ENCODE measurements at regions not wholly inside any gene's neighbourhood (a gene's known extent, or its start where the extent isn't known, plus 50 kb on each side); places are given as distances from the start of the nearest gene placed in this dataset.
"Not testable (repeated sequence)": the region's sequence is repeated elsewhere in the genome, so short reads cannot be mapped to it uniquely, and the experiment has no call there.

DNA sequence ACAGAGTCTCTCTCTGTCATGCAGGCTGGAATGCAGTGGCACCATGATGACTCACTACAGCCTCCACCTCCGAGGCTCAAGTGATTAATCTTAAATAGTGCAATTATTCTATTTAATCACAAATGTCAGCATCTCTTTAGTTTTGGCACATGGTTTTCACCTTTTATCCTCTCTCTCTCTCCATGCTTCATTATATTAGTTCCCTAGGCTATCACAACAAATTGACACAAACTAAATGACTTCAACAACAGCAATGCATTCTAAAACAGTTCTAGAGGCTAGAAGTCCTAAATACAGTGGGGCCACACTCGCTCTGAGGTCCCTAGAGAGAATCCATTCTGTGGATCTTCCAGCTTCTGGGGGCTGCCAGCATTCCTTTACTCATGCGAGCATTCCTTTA, 178.2 kb upstream of the ZNG1F start:
- DNase-seq: not testable (repeated sequence)

DNA sequence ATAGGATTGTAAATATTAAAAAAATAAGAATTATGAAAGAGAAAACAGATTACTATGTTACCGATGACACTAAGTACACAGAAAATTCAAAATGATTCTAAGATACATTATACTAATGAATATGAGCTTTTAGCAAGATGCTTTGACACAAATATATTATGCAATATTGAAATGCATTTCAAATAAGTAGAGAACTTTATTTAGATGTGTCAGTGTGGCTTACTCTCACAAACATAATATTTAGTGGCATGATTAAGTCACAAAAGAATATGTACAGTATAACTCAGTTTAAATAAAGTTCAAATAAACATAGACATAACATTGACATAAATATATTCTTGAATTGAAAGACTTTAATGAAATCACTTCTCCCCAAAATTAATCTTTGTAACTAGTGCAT, 172.7 kb upstream of the ZNG1F start:
- DNase-seq: not testable (repeated sequence)

GRCh38 chr9:41359116-41359515, 170.0 kb upstream of the ZNG1F start:
- peak; percentile 47 for DNase-seq

GRCh38 chr9:41358682-41359081, 169.6 kb upstream of the ZNG1F start:
- DNase-seq: peak; percentile 71

DNA sequence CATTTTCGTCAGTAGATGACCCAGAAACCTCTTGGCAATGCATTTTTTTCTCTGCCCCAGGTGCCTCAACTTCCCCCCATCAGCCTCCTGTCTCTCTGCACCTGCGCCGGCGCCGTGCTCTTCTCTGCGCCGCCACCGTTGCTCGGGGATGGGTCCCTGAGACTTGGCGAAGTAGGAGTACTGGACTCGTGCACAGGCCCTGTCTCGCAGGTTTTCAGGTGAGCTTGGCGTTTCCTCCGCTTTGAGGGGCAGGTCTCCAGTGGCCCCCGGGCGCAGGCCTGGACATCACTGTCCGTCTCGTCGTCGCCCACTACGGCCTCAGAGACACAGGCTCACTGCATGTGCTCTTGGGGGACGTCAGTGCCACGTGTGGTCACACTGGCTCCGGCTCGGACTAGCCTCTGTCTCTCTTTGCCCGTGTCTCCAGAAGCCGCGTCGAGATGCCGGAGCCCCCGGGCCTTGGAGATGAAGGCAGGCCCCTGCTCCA, 168.8 kb upstream of the ZNG1F start:
- not testable (repeated sequence) for DNase-seq

GRCh38 chr9:41357350-41357748, 168.2 kb upstream of the ZNG1F start:
- not testable (repeated sequence) for DNase-seq

DNA sequence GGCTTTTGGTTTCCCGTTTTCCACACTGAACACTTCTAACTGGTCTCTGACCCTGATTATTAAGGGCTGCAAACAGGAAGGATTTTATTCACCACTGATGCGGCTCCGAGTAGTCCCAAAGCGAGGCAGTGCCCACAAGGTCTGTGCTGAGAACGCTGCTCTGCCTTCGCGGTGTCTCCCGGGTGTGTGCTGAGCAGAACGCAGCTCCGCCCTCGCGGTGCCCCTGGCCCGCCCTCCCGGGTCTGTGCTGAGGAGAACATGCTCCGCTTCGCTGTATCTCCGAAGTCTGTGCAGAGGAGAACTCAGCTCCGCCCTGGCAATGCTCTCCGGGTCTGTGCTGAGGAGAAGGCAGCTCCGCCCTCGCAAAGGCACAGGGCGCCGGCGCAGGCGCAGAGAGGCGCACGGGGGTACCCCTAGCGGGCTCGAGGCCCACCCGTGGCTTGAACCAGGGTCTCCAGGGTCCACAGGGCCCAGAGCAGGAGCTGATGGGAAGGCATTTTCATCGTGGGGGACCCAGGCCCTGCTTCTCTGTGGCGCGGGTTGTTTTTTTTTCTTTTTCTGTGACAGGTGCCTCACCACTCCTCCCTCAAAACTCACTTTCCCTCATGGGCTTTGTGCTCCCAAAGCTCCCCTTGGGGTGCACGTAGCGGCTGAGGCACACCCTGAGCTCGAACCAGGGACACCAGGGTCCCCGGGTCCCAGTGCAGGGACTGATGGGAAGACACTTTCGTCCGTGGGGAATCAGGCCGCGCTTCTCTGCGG, 167.7 kb upstream of the ZNG1F start:
- peak; percentile 74 for DNase-seq

DNA sequence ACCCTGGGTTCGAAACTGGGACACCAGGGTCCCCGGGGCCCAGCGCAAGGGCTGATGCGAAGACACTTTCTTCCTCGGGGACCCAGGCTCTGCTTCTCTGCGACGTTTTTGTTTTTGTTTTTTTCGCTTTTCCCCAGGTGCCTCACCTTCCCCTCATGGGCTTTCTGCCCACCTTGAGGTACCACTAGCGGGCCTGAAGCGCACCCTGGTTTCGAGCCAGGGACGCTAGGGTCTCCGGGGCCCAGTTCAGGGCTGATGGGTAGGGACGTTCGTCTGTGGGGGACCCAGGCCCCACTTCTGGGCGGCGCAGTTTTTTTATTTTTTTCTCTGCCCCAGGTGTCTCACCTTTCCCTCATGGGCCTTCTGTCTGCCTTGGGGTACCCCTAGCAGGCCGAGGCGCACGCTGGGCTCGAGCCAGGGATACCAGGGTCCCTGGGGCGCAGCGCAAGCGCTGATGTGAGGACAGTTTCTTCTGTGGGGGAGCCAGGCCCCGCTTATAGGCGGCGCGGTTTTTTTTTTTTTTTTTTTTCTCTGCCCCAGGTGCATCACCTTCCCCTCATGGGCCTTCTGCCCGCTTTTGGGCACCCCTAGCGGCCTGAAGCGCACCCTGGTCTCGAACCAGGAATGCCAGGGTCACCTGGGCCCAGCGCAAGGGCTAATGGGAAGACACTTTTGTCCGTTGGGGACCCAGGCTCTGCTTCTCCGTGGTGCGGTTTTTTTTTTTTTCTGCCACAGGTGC, 166.8 kb upstream of the ZNG1F start:
- not testable (repeated sequence) for DNase-seq

- DNase-seq: not testable (repeated sequence)
Measured at GRCh38 chr9:41354978-41355377, 165.9 kb upstream of the ZNG1F start.

GRCh38 chr9:41354060-41354934, 165.2 kb upstream of the ZNG1F start:
- DNase-seq: not testable (repeated sequence)

DNA sequence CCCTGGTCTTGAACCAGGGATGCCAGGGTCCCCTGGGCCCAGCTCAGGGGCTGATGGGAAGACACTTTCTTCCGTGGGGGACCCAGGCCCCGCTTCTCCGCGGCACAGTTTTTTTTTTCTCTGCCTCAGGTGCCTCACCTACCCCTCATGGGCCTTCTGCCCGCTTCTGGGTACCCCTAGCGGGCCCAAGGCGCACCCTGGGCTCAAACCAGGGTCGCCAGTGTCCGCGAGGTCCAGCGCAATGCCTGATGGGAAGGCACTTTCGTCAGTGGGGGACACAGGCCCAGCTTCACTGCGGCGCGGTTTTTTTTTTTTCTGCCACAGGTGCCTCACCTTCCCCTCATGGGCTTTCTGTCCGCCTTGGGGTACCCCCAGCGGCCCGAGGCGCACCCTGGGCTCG, 163.9 kb upstream of the ZNG1F start:
- DNase-seq: not testable (repeated sequence)

DNA sequence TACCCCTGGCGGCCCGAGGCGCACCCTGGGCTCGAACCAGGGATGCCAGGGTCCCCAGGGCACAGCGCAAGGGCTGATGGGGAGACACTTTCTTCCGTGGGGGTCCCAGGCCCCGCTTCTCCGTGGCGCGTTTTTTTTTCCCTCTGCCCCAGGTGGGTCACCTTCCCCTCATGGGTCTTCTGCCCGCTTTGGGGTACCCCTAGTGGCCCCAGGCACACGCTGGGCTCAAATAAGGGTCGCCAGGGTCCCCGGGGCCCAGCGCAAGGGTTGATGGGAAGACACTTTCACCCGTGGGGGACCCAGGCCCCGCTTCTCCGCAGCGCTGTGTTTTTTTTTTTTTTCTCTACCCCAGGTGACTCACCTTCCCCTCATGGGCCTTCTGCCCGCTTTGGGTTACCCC, 163.3 kb upstream of the ZNG1F start:
- DNase-seq: not testable (repeated sequence)

DNA sequence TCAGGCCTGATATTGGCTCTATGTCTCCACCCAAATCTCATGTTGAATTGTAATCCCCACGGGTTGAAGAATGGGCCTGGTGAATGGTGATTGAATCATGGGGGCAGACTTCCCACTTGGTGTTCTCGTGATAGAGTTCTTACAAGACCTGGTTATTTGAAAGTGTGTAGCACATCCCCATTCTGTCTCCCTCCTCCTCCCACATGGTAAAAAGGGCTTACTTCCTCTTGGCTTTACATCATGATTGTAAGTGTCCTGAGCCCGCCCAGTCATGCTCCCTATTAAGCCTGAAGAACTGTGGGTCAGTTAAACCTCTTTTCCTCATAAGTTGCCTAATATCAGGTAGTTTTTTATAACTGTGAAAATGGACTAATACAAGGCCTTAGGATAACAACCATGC, 158.8 kb upstream of the ZNG1F start:
- DNase-seq: not testable (repeated sequence)

- not testable (repeated sequence) for DNase-seq
Measured at GRCh38 chr9:41332562-41332961, 143.4 kb upstream of the ZNG1F start.

GRCh38 chr9:41321277-41321676, 132.2 kb upstream of the ZNG1F start:
- DNase-seq: not testable (repeated sequence)

GRCh38 chr9:41308953-41309352, 119.8 kb upstream of the ZNG1F start:
- not testable (repeated sequence) for DNase-seq

DNA sequence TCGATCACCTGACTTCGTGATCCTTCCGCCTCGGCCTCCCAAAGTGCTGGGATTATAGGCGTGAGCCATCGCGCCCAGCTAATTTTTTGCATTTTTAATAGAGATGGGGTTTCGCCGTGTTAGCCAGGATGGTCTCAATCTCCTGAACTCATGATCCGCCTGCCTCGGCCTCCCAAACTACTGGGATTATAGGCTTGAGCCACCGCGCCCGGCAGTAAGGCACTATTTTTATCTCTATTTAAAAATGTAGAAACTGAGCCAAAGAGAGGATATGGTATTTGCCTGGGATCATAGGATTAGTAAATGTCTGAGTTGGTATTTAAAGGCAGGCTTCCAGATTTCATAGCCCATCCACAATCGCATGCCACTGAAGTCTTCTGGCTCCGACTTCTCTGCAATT, 96.6 kb upstream of the ZNG1F start:
- not testable (repeated sequence) for DNase-seq

DNA sequence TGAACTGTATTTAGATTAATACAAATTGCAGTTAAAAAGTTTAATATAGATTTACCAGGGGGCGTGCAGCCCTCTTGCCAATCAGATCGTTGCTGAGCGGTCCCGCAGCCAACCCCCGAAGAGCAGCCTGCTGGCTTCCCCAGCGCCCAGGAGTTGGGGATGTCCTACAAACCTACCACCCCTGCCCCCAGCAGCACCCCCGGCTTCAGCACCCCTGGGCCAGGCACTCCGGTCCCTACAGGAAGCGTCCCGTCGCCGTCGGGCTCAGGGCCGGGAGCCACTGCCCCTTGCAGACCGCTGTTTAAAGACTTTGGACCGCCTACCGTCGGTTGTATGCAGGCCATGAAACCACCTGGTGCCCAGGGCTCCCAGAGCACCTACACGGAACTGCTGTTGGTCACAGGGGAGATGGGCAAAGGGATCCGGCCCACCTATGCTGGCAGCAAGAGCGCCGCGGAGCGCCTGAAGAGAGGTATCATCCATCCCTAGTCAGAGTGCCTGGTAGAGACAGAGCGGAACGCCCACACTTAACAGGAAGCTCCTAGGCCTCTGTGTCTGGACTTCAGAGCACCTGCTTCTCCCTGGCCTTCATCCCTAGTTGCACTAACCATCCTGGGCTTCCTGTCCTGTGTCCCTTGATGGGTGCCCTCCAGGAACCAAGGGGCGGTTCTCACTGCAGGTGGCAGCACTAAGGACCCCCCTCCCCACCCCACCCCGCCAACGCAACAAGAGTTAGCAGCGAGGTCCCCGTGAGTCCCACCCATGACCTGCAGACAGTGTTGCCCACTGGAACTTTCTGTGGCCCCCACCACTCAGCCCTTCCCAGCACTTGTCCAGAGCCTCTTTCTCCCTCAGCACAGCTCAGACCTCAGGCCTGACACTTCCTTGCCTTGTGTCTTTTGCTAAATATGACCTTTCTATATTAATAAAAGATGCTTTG, 91.5 kb upstream of the ZNG1F start:
- DNase-seq: not testable (repeated sequence)

DNA sequence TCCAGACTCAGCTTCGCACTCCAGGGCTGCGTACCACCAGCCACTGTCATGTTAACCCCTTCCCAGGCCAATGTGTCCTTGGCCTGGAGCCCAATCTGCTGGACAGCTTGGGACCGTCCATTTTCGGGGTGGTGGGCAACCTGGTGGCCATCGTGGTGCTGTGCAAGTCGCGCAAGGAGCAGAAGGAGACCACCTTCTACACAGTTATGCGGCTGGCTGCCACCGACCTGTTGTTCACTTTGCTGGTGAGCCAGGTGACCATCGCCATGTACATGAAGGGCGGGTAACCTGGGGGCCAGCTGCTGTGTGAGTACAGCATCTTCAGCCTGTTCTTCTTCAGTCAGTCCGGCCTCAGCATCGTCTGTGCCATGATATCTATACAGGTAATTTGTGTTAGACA, 90.3 kb upstream of the ZNG1F start:
- not testable (repeated sequence) for DNase-seq

DNA sequence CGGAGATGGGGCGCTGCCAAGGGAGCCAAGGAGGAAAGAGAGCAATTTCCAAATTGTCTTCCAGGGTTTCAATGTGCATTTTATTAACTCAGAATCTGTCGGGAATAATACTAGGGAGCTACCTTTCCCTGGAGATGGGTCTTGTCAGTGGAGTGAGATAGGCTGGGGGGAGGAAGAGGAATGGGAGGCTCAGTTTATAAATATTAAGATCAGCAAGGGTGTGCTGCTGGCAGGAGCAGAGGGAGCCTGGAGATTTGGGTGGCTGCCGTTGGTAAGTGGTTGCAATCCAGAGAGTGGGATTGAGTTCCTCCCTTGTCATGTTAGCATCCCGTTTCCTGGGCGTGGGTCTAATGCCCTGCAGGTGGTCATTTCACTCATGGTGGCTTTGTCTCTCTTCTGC, 89.9 kb upstream of the ZNG1F start:
- DNase-seq: not testable (repeated sequence)

DNA sequence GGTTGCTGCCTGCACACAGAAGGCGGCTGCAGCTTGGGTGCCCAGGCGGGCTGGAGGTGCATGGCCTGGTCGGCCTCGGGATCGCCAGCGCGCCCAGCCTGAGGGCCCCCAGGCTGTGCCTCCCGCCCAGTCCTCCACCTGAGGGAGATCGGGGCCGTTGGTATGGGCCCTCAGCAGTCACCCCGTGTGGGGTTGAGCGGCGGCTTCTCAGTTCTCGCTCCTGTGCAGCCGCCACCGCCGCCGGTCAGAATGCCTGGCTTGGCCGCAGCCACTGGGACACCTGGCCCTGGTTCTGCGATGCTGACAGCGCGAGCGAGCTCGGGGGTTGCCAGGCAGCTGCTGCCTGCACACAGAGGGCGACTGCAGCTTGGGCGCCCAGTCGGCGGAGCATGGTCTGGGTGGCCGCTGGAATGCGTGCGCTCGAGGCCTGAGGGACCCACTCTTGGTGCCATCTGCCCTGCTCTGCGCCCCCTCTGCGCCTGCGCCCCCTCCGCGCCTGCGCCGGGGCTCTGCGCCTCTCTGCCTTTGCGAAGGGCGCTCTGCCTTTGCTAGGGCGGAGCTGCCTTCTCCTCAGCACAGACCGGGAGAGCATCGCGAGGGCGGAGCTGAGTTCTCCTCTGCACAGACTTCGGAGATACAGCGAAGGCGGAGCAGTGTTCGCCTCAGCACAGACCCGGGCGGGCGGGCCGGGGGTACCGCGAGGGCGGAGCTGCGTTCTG, 84.6 kb upstream of the ZNG1F start:
- DNase-seq: peak; percentile 50
